B cell (primary cell): ENCODE measurements at regions not wholly inside any gene's neighbourhood (a gene's known extent, or its start where the extent isn't known, plus 50 kb on each side); places are given as distances from the start of the nearest gene placed in this dataset.

Experiments used
- EZH2 ChIP-seq: IDR thresholded peaks from 2 replicates; pipeline ENCODE4 v1.6.1; 2012; ENCODE audit warnings: borderline replicate concordance, low read depth, mild to moderate bottlenecking, moderate library complexity, low read length; ENCODE audit not compliant: insufficient read depth, poor library complexity, severe bottlenecking
- TF ChIP-seq, protein P1 (sequence below): fragments of 200-600 bp; IDR thresholded peaks from one replicate; pipeline ENCODE4 v1.8.0; 2022; ENCODE audit warnings: antibody characterized with exemption, mild to moderate bottlenecking

DNA sequence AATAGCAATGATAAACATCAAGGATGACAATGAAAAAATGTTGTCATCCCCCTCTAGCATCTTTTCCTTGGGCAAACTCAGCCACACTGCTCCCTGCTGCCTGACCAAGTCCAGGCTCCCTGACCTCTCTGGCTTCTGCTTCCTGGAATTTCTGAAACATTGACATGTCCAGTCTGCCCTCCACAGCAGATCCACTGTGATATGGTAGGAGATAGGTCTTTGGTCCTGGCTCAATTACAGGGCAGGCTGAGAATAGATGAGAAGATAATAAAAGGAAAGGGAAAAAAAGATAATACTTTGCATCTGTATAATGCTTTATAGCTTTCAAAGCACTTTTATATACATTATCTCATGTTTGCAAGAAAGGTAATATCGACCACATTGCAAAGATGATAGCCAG, 417.7 kb downstream of the BUD13 start:
- TF ChIP-seq, protein P1, sequence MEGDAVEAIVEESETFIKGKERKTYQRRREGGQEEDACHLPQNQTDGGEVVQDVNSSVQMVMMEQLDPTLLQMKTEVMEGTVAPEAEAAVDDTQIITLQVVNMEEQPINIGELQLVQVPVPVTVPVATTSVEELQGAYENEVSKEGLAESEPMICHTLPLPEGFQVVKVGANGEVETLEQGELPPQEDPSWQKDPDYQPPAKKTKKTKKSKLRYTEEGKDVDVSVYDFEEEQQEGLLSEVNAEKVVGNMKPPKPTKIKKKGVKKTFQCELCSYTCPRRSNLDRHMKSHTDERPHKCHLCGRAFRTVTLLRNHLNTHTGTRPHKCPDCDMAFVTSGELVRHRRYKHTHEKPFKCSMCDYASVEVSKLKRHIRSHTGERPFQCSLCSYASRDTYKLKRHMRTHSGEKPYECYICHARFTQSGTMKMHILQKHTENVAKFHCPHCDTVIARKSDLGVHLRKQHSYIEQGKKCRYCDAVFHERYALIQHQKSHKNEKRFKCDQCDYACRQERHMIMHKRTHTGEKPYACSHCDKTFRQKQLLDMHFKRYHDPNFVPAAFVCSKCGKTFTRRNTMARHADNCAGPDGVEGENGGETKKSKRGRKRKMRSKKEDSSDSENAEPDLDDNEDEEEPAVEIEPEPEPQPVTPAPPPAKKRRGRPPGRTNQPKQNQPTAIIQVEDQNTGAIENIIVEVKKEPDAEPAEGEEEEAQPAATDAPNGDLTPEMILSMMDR: no peak
- TF ChIP-seq EZH2: no peak
